T-helper 1 cell (primary cell): ENCODE measurements at regions not wholly inside any gene's neighbourhood (a gene's known extent, or its start where the extent isn't known, plus 50 kb on each side); places are given as distances from the start of the nearest gene placed in this dataset.
A peak's percentile ranks its signal among the peaks of the same experiment; 100 is the strongest.

Experiments used
- DNase-seq, 5 donors: peaks; one replicate each; pipeline ENCODE4 v3.0.0-alpha.2; 2012 to 2020

- no peak for DNase-seq
Measured at GRCh38 chr7:3196629-3197400, 104.2 kb upstream of the SDK1 start.

- no peak for DNase-seq
Measured at GRCh38 chr7:3197567-3198213, 103.4 kb upstream of the SDK1 start.

DNA sequence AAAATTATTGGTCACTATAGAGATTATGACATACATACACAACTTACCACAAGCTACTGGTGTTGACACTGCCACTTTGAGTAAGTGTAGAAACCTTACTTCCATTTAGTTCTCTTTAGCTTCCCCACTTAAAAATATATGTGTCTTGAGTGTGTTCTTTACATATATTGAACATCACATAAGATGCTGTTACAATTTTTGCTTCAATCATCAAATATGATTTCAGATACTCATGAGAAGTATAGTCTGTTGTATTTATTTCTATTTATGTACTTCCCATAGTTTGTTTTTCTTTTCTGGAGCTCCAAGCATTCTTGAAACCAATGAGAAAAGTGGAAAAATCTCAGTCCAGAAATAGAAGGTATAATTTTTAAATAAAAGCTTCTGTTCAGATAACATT, 102.7 kb upstream of the SDK1 start:
- DNase-seq: no peak

DNA sequence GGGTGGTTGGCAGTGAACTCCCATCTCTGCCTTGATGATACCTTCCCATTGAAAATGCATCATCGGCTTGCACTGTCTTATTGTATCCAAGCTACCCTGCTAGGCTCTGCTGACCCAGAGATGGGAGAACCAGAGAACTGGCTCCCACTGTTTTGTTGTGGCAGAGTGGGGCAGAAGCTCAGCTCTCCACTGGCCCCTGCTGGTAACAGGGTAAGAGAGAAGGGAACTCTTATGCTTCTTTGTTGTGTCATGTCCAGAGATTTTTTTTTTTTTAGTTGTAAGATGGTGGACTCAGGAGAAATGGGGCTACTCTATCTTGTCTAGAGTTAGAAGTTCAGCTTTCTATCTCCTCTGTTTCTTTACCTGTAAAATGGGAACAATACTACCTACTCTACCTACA, 100.5 kb upstream of the SDK1 start:
- DNase-seq: peak in 1 of 5 donors; percentile 24

DNA sequence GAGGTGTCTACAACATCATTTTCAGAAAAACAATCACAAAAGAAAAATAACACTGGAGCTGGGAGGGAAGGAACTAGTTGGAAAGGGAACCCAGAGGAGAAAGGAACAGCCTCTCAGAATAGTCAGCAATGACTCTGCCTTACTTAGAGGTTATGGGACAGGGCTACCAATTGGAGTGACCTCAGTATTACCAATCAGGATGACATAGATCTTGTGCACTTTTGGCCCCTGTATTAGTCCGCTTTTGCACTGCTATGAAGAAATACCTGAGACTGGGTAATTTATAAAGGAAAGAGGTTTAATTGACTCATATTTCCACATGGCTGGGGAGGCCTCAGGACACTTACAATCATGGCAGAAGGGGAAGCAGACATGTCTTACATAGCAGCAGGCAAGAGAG, 99.7 kb upstream of the SDK1 start:
- no peak for DNase-seq

DNA sequence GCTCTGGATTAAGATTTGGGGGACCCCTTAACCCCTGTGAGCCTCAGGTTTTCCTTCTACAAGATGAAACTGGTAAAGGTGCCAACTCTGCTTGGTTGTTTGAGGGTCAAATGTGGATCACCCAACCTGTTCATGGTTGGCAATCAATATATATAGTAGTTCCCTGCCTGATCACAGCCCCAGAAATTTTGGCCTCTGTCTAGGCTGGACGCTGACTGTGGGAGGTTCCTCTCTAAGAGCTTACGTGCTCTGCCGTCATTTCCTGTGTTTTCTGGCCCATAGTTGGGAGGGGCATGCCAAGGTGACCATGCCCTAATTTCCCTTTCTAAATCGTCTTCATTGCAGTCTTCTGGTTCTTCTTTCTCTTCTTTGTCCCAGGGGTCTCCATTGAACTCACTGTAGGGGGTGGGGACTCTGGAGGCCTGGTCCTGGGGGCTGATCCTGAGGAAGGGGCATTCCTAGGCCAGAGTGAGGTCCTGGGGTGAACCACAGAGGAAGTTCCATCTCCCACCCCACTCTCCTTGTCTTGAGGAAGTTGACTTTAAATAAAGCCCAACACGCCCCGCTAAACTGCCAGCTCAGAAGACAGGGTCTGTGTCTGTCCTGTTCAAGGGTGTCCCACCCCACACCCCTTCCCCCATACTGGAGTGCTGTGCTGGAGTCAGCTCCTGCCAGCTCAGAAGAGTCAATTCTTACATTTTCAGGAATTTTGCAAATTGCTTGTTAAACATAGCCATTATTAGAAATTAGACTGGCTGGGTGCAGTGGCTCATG, 98.9 kb upstream of the SDK1 start:
- no peak for DNase-seq

DNA sequence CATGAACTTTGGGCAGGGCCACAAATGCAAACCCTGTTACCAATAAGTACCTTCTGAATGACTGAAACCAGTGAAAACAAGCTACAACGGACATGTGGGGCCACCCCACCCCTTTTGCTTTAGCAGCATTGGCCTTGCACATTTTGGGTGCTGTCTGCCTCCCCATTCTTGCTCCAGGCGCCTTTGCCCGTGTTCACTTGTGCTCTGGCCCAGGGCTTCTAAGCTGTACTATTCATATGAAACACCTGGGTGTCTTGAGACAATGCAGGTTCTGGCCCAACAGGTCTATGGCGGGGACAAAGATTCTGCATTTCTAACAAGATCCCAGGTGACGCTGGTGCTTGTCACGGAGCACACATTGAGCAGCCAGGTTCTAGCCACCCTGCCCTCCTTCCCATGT, 96.5 kb upstream of the SDK1 start:
- no peak for DNase-seq

- DNase-seq: no peak
Measured at GRCh38 chr7:3206101-3206500, 95.0 kb upstream of the SDK1 start.

GRCh38 chr7:3206771-3207191, 94.3 kb upstream of the SDK1 start:
- no peak for DNase-seq

DNA sequence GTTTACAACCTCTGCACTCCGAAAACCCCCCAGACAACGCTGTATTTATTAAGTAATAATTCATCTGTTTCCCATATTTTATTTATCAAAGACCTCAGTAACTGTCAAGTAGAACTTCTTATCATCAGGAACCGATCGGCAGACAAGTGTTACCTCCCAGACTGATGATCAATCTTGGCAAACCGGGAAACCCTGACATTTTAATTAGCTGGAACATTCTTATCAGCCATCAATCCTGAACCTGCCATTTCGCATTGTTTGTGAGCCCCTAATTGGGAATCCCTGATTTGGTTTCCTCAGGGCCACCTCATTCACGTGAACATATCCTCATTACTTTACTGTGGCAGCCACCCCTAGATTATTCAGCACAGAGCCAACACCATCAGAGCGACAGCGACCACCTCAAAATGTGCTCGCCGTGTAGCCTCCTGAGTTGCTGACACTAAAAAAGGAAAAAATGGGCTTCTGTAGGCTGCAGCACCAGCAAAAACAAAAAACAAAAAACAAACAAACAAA, 93.6 kb upstream of the SDK1 start:
- DNase-seq: no peak

- DNase-seq: no peak
Measured at GRCh38 chr7:3210531-3210930, 90.5 kb upstream of the SDK1 start.

DNA sequence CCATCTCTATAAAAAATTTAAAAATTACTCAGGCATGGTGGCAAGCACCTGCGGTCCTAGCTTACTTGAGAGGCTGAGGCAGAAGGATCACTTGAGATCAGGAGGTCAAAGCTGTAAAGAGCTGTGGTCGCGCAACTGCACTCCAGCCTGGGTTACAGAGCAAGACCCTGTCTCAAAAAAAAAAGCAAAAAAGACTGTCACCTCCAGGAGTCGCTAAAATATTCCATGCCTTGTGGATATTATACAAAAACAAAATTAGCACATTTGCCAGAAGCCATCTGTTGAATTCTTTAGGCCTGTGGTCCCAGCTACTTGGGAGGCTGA, 87.0 kb upstream of the SDK1 start:
- no peak for DNase-seq

DNA sequence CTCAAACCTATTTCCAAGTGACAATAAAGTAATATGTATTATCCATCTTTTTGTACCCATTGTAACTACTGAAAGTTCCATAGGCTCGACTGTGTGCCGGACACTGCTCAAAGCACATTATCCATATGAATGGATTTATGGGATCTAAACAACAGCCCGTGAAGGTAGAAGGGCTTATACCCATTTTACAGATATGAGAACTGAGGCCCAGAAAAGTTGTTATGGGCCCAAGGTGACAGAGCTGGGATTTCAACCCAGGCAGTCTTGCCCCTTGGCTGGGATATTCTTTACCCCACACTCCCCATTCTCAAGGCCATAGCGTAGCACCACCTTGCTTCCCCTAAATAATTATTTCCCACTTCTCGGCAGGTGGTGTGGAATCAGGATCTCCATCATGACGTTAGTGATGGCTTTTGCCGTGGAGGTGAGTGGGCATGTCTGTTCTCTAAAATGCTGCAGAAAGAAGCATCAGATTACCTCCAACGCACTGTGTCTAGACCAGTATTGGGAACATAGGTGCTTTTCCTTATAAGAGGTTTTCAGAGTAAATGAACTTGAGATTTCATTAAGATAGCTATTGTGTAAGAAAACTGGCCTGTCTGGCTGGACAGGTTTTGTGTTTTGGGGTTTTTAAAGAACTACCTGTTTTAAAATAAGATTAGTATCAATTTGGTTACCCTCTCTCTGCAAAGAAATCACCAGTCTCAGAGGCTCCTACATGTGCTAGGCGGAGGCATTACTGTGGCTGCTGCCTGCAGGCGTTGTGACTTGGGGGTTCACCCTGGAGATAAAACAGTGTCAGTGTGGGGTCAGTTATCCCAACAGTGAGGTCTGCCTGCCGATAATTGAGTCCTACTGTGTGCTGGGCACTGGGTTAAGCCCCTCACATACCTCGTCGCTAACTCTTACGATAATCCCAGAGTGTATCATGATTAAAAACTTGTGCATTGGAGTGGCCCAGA, 85.1 kb upstream of the SDK1 start:
- DNase-seq: no peak

- no peak for DNase-seq
Measured at GRCh38 chr7:3217166-3217565, 83.9 kb upstream of the SDK1 start.

GRCh38 chr7:3218411-3219225, 82.4 kb upstream of the SDK1 start:
- DNase-seq: no peak

- no peak for DNase-seq
Measured at GRCh38 chr7:3229904-3230470, 71.1 kb upstream of the SDK1 start.

GRCh38 chr7:3230908-3231307, 70.1 kb upstream of the SDK1 start:
- DNase-seq: no peak

DNA sequence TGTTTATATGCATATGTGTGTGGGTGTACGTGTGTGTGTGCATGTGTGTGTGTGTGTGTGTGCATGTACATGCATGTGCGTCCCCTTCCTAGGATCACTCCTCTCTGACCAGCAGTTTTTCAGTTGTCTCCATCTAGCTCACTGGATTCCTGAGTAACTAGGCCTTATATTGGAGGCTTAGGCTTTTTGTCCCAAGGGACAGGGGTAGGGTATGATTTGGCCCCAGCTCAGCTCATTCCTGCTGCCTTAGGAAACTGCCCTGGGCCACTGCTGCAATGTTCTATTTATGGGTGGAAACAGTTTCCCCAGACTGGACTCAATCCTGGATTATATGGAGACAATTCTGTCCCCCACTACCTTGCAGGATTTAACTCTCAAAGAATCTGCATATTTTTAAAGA, 68.8 kb upstream of the SDK1 start:
- DNase-seq: no peak

GRCh38 chr7:3233301-3233700, 67.8 kb upstream of the SDK1 start:
- no peak for DNase-seq

DNA sequence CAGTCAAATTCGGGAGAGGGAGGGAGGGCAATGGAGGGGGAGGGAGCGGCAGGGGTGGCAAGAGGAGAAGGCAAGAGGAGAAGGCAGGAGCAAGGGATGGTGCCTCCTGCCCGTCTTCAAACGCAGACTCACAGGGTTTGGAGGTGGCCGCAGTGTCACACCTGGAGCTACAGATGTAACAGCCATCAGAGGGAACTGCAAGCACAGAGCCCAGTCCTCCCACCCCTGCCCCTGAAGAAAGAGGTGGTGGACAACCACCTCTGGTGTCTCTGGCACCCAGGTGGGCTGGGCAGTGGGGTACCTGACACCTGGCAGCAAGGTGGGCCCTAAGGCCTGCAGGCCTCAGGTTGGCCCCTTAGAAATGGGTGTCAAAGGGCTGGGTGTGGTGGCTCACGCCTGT, 67.0 kb upstream of the SDK1 start:
- no peak for DNase-seq

GRCh38 chr7:3234851-3235250, 66.2 kb upstream of the SDK1 start:
- DNase-seq: no peak
